Testis (tissue), 2 donors: ENCODE measurements at regions not wholly inside any gene's neighbourhood (a gene's known extent, or its start where the extent isn't known, plus 50 kb on each side); places are given as distances from the start of the nearest gene placed in this dataset.

Experiments
- POLR2A ChIP-seq: fragments of 450-650 bp; IDR thresholded peaks from one replicate; pipeline ENCODE4 v1.6.1; 2017; ENCODE audit warnings: antibody characterized with exemption, mild to moderate bottlenecking, moderate library complexity
- TF ChIP-seq, protein P1 (sequence below), 3 experiments: fragments of 450-650 bp in 2 of 3; fragments of 200-600 bp in 1 of 3; sonication (generic) in 1 of 3; IDR thresholded peaks; one replicate each; pipeline ENCODE4 v1.5.1; 2016 to 2019; ENCODE audit warnings: antibody characterized with exemption in 3 of 3, mild to moderate bottlenecking in 2 of 3, moderate library complexity in 1 of 3

DNA sequence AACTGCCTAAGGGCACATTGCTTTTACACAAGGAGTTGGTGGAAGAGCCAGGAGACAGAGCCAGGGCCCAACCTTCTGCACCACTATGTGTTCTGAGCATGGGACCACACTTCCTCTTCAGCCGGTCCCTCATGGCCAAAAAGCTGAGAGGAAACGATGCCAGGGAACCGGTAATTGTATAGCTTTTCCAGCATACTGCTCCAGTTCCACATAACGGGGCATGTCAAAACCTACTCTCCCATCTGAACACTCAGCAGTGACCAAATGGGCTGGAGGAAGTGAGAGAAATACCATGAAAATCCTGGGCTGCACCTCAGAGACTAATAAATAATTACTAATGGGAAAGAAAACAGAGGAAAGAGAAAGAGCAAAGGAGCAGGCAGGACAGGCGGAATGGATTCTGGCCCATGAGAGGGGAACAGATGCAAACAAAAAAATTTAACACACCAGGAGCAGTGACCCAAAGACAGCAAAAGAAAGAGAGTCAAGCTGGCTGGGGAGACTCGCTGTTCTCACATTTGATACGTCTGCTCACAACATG is 52.0 kb upstream of the BMP2 start:
- TF ChIP-seq, protein P1, sequence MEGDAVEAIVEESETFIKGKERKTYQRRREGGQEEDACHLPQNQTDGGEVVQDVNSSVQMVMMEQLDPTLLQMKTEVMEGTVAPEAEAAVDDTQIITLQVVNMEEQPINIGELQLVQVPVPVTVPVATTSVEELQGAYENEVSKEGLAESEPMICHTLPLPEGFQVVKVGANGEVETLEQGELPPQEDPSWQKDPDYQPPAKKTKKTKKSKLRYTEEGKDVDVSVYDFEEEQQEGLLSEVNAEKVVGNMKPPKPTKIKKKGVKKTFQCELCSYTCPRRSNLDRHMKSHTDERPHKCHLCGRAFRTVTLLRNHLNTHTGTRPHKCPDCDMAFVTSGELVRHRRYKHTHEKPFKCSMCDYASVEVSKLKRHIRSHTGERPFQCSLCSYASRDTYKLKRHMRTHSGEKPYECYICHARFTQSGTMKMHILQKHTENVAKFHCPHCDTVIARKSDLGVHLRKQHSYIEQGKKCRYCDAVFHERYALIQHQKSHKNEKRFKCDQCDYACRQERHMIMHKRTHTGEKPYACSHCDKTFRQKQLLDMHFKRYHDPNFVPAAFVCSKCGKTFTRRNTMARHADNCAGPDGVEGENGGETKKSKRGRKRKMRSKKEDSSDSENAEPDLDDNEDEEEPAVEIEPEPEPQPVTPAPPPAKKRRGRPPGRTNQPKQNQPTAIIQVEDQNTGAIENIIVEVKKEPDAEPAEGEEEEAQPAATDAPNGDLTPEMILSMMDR (IDR thresholded peaks at IDR 0.05) = no peak
- no peak for TF ChIP-seq POLR2A
